WTC11 (cell line): ENCODE measurements at regions not wholly inside any gene's neighbourhood (a gene's known extent, or its start where the extent isn't known, plus 50 kb on each side); places are given as distances from the start of the nearest gene placed in this dataset.

Source experiments
- CTCF ChIP-seq: fragments of 200-600 bp; IDR thresholded peaks from 2 replicates; pipeline ENCODE4 v1.8.0; 2022; ENCODE audit warnings: antibody characterized with exemption
- GTF2I ChIP-seq: fragments of 250-450 bp; sonication (Bioruptor Pico); conservative IDR thresholded peaks from 2 replicates; pipeline ENCODE4 v1.4.0; 2021; ENCODE audit warnings: mild to moderate bottlenecking
- SP1 ChIP-seq: sonication (generic); formaldehyde crosslinking; conservative IDR thresholded peaks from 2 replicates; pipeline ENCODE4 v1.8.1; 2022; ENCODE audit warnings: missing genetic modification reagents
- TCF7 ChIP-seq: sonication (generic); formaldehyde crosslinking; IDR thresholded peaks from 2 replicates; pipeline ENCODE4 v1.8.0; 2022; ENCODE audit warnings: mild to moderate bottlenecking, low read depth, missing genetic modification reagents, moderate library complexity
- TEAD4 ChIP-seq: sonication (generic); formaldehyde crosslinking; IDR thresholded peaks from 2 replicates; pipeline ENCODE4 v1.8.0; 2022; ENCODE audit warnings: mild to moderate bottlenecking, missing genetic modification reagents
- TF ChIP-seq, protein P1 (sequence below): sonication (generic); formaldehyde crosslinking; conservative IDR thresholded peaks from 2 replicates; pipeline ENCODE4 v1.8.1; 2022; ENCODE audit warnings: mild to moderate bottlenecking, missing genetic modification reagents
- TF ChIP-seq, protein P2 (sequence below): fragments of 250-450 bp; sonication (Bioruptor Pico); IDR thresholded peaks from 2 replicates; pipeline ENCODE4 v2.1.2; 2022; ENCODE audit warnings: mild to moderate bottlenecking, moderate library complexity

- TF ChIP-seq CTCF (no peak), TCF7 (CRISPR knock-in tag) (no peak), TEAD4 (CRISPR knock-in tag) (no peak), GTF2I (CRISPR knock-in tag) (no peak), SP1 (CRISPR knock-in tag) (no peak)
- TF ChIP-seq, protein P1, sequence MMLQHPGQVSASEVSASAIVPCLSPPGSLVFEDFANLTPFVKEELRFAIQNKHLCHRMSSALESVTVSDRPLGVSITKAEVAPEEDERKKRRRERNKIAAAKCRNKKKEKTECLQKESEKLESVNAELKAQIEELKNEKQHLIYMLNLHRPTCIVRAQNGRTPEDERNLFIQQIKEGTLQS (CRISPR knock-in tag), result no peak
- TF ChIP-seq, protein P2, sequence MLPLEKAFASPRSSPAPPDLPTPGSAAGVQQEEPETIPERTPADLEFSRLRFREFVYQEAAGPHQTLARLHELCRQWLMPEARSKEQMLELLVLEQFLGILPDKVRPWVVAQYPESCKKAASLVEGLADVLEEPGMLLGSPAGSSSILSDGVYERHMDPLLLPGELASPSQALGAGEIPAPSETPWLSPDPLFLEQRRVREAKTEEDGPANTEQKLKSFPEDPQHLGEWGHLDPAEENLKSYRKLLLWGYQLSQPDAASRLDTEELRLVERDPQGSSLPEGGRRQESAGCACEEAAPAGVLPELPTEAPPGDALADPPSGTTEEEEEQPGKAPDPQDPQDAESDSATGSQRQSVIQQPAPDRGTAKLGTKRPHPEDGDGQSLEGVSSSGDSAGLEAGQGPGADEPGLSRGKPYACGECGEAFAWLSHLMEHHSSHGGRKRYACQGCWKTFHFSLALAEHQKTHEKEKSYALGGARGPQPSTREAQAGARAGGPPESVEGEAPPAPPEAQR (CRISPR knock-in tag), result no peak
Observed at GRCh38 chr2:224195925-224196571, 157.0 kb upstream of the SERPINE2 start.
